Activated CD8-positive, alpha-beta memory T cell treated with anti-CD3 and anti-CD28 coated beads for 24 hours (primary cell): ENCODE measurements at regions not wholly inside any gene's neighbourhood (a gene's known extent, or its start where the extent isn't known, plus 50 kb on each side); places are given as distances from the start of the nearest gene placed in this dataset.
"Not testable (repeated sequence)": the region's sequence is repeated elsewhere in the genome, so short reads cannot be mapped to it uniquely, and the experiment has no call there.

ENCODE experiments used
- DNase-seq: peaks from one replicate; pipeline ENCODE4 v3.0.0-alpha.2; 2020

DNA sequence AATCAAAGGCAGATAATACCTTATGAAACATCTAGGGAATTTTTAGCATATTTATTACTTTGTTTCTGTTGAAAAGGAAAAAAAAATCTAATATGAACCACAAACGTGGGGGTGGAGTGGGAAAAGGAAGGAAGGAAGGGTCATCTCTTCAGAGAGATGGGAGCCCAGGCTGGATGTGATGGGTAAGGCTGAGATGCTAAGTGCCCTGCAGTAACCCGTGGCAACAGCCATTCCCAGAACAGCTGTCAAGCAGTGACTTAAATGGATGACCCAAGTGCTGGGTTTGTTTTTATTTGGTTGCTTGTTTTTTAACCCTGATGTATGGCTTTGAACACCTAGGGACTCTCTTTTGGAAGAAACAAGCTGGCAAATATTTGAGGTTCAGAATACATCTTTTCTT lies 50.7 kb upstream of the KLF7 start:
- no peak for DNase-seq

DNA sequence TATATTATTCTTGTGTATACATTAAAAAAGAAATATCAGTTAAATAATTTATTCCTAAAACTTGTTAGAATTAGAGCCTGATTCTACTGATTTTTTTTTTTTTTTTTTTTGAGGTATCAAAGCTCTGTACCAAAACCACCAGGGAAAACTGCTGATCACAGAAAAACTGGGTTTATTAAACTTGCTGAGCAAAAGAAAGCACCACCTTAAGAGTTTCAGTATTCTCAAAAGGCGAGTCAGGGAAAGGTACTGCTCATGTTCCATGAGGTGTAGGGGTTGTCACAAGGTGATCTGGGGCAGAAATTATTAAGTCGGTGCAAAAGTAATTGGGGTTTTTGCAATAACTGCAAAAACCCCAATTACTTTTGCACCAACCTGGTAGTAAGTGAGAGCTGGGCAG lies 51.7 kb upstream of the KLF7 start:
- DNase-seq = no peak

DNA sequence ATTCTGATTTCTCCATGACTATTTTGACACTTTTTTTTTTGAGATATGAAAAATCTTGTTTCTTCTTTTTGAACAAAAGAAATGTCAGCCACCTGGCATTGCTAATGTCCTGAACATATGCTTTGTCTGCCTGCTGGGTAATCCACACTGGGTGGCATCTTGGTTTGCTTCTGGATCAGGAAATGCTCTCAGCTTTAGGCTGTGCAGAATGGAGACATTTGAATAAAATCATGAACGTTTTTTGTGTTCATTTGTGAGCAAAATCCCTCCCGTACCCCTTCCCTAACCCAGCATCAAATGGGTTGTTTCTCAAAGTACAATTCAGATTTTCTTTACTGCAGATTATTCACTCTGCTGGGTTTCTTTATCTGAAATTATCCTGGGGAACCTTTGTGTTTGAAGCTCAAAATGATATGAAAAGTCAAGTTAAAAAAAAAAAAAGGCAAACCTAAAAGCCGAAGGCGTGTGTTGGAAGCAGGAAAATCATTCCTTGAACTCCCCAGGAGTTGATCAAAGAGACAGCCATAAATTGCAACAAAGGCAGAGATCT lies 53.4 kb upstream of the KLF7 start:
- no peak for DNase-seq

DNA sequence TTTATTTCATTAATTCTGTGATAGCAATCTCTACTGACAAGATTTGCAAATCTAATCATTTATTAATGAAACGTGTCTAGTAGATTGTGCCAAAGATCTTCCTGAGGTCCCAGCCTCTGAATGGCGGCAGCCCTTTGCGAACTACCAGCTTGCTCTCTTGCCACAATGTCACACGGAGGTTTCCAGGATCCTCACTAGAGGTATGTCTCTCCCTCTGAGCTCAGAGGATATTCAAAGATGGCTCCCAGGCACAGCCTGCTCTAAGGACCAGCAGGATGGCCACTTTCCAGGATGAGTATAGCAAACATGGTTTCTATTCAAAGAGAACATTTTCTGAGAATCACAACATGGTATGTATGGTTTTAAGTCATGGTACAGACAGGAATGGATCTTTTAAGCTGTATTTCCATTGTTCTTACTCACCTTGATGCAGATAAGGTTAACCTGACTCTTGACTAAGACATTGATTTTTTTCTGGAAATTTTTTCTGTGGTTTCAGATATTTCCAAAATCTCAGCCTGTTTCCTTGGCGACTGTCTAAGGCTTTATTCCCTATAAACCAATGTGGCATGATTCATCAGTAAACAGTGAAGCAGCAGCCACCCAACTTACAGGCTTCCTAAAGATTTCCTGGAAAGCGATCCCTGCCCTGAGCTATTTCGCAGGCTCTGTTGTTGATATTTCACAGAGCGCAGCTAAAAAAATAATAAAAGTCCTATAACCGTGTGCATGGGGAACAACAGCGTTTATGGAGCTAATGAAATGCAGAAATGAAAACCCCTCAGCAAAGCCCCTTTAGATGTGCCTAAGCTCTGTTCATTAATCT lies 54.1 kb upstream of the KLF7 start:
- DNase-seq = no peak

DNA sequence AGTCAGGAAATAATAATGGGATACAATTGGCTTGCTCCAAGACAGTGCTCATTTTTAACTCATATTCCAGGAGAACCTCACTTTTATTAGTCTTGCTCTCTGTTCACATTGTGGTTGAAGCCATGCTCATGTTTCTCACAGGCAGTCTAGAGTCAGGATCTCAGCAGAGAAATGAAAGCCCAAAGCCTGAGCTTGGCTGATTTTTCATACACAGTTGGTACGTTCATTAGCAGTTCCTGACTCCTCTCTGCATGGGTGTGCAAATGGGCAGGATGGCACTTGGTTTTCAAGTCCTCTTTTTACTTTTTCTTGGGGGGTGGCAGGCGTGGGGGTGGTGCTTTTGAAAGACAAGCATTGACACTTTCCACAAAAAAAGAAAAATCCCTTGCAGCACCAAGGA lies 56.0 kb upstream of the KLF7 start:
- DNase-seq = no peak

DNA sequence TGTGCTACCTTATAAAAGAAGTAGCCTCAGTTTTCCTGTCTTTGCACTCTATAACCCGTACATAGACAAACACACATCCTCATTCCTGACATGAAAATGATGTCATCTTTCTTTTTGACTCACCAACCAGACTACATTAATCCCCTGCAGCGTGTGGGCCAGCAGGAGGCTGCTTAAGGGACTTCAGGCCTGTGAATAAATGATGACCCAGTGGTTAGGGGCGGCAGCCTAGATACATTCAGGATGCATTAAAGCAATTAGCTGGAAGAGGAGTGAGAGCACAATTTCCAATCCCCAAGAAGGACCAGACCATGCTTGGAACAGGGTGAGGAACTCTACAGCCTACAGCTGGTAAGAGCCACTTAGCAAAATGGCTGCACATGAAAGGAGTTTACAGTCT lies 57.3 kb upstream of the KLF7 start:
- no peak for DNase-seq

DNA sequence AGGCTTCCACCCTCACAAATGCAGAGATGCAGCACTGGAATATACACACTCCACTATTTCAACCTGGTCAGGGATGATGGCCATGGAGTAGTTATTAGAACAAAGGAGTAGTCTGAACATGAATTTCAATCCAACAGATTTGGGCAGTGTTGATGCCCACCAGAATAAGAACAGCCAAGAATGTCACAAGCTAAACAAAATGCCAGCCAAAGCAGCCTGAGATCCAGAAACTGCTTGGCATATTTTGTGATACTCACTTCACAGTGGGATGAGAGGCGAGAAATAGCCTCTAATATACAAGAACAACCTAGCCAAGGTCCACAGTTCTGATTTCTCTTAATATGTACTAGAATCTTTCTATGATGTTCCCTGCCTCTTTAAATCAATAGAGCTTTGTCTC lies 58.6 kb upstream of the KLF7 start:
- DNase-seq = no peak

DNA sequence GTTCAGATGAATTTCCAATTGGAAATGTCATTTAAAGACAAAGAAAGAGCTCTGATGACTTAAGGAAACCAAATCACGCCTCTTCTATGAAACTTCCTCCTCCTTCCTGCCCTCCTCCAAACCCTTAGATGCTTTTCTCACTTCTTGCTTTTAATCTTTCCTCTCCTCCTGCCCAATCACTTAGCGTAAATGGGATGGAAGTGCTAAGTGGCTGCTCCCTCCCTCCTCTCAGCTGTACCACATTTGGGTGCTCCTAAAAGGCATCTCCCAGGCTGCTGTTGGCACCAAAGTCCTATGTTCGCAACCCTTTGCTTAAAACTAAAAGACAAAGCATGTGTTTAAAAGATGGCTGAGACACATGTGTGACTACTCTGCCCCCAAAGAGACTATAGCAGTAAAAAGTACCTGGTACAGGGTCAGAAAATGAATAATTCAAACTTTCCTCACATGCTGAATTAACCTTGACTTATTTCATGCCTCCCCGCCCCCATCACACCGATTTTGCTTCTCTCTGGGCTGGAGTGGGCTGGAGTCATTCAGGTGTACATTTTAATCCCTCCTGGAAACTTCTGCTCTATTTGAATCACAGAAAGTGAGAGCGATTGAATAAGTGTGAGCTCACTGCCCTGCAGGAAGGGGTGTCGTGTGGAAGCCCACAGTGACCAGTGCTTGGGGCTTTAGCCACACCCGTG lies 59.2 kb upstream of the KLF7 start:
- peak; percentile 73 for DNase-seq

DNA sequence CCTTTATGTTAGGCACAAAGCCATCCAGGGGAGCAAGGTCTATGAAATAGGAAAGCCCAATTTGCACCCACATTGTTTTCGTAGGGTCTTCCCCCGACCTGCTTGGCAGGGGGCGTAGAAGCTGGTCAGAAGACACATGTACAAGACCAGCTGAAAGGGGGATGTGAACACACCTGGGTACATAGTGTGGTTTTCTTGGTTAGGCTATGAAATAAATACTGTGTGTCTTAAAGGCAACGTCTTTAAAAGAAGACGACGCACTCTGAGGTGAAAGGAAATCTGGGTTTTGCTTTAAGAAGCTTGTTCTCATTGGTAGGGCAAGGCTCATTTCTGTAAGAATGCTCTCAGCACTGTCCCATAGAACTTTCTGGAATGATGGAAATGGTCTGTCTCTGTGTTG lies 60.0 kb upstream of the KLF7 start:
- no peak for DNase-seq

DNA sequence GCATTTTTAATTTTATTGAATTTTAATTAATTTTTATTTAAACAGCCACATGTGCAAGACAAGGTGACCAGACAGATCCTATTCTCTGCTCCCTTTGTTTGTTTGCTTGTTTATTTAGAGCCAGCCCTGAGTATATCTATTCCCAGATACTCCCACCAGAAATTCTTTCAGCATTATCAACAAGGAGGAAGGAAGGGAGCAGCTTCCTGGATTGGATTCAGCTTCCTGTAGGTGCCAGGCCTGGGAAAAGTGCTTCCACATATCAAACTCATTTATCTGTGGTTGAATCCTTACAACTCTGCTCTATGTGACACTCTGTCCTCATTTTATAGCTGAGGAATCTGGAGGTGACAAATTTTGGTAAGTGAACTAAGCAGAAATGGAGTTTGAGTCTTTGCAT lies 60.5 kb upstream of the KLF7 start:
- no peak for DNase-seq

DNA sequence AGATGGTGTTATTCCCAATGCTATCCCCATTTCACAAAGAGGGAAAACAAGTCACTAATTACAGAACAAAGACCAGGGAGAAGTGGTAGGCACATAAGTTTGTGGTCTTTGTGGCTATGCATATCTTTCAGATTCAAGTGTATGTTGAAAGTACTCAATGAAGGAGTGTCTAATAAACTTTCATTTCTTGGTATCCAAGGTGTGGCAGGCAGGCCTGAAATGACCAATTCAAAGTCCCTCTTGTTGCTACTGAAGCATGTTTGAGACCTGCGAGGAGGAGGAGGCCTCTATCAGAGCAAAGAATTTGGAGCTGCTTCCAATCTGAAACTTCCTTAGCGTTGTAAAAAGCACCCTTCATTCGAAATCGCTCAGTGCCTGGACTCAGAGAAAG lies 60.9 kb upstream of the KLF7 start:
- DNase-seq = no peak

DNA sequence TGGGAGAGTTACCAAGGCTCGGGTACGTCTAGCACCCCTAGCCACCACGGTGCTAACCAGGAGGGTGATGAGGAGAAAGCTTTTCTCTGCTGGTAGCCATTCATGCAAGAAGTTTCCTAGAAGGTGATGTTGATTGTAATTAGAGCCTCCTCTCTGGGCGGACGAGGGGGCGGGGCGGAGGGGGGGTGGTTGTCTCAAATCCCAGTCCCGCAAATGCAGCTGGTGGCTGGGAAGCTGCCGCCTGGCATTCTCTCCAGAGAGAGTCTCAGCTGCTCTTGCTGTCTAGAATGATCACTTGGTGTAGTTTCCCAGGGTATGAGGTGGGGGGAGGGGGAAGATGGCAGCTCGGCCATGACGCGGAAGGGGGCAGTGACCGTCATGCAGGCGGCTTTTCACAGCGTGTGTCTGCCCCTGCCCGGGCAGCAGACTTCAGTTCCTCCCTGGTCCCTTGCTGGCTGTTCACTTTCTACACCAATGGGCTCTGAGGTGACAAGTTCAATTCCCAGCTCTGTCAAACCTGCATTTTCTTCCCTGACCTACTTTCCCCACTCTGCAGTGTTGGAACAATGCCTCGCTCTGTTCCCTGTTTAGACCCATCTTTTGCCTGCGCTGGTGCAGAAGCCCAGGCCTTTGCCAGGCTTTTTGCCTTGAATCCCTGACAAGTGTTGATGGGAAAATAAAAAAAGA lies 61.5 kb upstream of the KLF7 start:
- no peak for DNase-seq

DNA sequence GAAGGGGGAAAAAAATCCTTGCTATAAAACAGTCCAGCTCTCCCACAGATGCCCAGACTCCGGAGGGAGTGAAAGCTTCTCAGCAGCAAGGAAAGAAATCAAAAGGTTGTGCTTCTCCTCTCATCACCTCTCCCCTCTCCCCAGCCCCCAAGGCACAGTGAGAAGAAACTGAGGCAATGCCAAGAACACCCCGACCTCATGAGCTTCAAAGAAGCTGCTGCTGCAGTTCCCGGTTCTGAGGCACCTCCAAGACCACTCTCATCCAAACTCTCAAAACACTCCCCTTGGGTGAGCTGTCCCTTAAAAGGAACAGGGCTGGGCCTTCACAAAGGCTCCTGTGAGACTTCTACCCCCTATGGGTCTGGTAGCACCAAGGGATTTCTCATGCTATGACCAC lies 62.0 kb upstream of the KLF7 start:
- DNase-seq = no peak

DNA sequence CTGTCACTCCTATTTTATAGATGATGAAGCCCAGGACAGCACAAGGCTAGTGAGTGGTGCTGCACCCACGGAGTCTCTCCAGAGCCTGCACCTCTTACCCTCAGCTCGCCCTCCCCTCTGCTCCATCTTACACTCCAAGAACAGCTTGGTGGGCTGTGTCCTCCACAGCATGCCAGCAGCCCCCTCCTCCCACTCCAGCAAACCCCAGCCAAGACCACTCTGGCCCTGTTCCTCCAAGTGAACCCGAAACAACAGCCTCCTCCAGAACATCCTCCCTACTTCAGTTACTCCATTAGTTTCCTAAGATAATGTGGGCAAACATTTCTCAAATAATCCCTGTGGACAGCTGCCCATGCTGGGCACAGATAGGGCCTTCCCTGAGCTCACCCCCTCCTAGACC lies 62.7 kb upstream of the KLF7 start:
- DNase-seq = no peak

DNA sequence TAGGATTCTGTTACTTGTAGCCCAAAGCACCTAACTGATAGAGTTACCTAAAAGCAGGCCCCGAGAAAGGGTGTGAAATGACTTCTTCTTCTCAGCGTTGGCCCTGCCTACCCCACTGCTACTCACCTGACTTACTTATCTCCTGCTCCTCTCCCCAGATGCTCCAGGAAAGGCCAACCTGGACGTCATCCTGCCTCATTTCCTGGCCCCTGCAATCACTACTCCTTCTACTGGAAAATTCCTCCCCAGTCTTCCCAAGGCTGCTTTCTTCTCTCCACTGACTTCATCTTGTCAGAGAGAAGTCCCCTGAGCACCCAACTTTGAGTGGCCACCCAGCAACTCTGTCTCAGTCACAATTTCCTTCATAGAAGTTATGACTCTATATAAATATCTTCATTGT lies 63.4 kb upstream of the KLF7 start:
- DNase-seq = no peak

DNA sequence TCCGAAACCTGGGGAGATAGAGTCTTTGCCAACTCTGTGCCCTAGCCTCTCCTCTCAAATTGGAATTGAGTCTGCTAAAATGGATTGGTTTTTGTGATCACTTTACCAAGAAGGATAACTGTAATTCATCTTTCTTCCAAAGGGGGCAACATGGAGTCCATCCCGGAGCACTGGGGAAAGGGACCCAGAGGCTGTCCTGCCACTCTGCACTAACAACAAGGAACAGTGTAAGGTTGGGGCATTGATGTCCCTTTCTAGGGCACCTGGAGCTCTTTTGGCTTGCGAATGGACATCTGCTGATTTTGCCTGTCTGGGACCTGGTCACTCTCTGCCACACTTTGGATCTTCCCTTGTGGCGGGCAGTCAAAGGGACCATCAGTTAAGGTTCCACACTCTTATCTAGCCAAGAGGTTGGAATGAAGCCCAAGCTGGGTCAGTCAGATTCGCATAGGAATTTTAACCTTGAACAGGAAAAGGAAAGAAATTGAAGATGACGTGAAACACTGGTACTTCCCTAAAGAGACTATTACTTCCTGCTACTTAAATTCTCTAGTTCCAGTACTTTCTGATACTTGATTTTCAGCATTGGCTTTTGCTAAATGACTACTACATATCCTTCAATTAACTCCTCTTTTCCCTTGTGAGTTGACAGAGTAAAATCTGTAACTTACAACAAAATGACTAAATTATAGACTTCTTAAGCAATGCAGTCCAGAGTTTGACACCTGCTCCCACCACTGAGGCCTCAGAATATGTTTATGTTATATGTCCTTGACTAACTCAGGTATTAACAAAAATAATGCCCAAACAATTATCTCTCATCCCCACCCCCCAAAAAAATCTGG lies 64.7 kb upstream of the KLF7 start:
- no peak for DNase-seq

DNA sequence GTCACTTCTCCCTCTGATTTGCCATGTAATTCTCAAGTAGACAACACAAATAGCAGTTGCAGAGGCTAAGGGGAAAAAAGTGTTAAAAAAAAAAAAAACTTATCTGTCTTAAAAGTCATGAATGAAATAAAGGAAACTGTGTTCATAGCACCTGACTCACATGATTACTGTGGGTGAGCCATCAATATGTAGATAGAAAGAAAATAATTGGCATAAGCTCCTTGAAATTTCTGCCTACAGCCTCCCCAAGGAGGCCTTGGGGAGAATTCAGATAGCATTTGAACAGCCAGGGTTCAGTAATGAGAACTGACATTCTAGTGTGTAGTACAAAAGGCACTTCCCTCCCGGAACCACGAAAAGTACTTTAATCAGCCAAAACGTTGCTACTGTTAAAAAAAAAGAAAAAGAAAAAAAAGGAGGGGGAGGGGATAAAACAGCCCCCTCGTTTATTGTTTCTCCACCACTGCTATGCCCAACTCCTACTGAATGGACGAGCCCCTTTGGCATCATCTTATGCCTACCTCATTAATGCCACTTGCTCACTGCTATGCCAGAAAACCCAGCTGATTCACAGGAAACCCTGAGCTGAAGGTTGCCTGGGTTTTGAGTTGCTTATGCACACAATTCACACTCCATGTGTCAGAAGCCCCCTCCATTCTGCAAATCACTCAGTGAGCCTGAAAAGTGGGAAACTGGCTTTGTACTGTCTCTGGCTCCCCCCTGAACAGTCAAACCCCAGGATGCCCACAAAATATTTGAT lies 65.5 kb upstream of the KLF7 start:
- no peak for DNase-seq

DNA sequence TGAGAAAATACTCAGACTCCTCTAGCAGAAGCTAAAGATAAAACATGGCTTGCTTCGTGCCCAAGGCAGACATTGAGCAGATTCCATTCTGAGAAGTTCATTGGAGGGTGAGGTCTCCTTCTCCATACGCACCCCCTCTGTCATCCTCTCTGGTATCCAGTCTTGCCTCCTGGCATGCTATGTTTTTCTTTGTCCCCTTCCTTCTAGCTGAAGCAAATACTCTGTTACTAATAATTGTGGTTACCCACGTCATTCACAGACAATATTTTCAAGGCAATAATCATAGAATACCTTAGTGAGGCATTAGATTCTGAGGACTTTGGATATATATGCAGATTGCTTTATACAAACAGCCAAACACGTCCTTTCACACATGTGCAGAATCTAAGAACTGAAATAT lies 66.2 kb upstream of the KLF7 start:
- no peak for DNase-seq

DNA sequence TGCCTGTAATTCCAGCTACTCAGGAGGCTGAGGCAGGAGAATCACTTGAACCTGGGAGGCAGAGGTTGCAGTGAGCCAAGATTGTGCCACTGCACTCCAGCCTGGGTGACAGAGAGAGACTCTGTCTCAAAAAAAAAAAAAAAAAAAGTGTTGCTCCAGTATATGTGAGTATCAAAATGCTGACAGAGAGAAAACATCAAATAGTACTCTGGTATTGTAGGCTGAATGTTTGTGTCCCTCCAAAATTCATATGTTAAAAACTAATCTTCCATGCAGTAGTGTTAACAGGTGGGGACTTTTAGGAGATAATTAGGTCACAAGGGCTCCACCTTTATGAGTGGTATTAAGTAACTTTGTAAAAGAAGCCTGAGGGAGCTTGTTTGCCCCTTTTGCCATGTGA lies 67.4 kb upstream of the KLF7 start:
- not testable (repeated sequence) for DNase-seq

DNA sequence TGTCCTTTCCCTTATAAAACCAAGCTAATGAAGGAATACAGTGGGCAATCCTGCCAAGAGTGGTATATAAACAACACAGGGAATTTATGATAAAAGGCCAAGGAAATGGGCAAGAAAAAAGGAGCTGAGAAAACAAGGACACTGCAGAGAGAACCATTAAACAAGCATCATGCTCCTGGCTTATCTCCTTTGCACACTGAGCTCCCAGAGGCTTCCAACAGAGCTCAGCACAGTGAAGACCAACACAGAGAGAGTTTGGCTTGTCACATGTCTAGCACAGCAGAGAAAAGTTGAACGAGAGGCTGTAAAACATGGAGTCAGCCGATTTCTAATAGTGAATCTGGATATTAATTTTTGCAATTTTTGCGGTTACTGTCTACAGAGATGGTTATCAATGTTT lies 68.0 kb upstream of the KLF7 start:
- no peak for DNase-seq

DNA sequence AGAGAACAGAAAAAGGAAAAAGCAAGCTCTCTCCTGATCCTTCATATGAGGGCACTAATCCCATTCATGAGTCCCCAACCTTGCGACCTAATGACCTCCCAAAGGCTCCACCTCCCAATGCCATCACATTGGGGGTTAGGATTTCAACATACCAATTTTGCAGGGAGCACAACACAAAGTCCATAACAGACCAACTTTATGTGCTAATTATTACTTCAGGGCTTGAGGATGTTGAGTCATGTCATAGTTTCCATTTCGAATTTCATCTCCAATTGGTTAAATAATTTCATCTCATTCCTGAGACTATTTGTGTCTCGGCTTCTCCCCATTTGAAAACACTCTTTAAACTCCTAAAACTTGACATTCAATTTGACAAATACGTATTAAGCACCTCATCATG lies 69.9 kb upstream of the KLF7 start:
- DNase-seq = no peak
